Progenitor cell of endocrine pancreas (in vitro differentiated cells): ENCODE measurements at regions not wholly inside any gene's neighbourhood (a gene's known extent, or its start where the extent isn't known, plus 50 kb on each side); places are given as distances from the start of the nearest gene placed in this dataset.

Experiments
- DNase-seq: peaks from one replicate; pipeline ENCODE4 v3.0.0; 2021; ENCODE audit warnings: low spot score; ENCODE audit not compliant: unreplicated experiment
- H3K27ac Mint-ChIP-seq: 2 replicates; pipeline ENCODE4 v1.8.0; 2021; ENCODE audit warnings: mild to moderate bottlenecking, moderate library complexity, mixed read lengths
- H3K27me3 Mint-ChIP-seq: 2 replicates; pipeline ENCODE4 v1.8.0; 2021; ENCODE audit warnings: mixed read lengths
- H3K36me3 Mint-ChIP-seq: 2 replicates; pipeline ENCODE4 v1.8.0; 2022; ENCODE audit warnings: mixed read lengths; ENCODE audit not compliant: insufficient read depth
- H3K4me1 Mint-ChIP-seq: 2 replicates; pipeline ENCODE4 v1.8.0; 2021; ENCODE audit warnings: low read depth, mixed read lengths
- H3K4me3 Mint-ChIP-seq: 2 replicates; pipeline ENCODE4 v1.8.0; 2021; ENCODE audit warnings: low read depth, mild to moderate bottlenecking, moderate library complexity, mixed read lengths
- H3K9me3 Mint-ChIP-seq: 2 replicates; pipeline ENCODE4 v1.8.0; 2021; ENCODE audit warnings: low read depth, mixed read lengths
- TF ChIP-seq, protein P1 (sequence below): fragments of 200-600 bp; sonication (generic); IDR thresholded peaks from one replicate; pipeline ENCODE4 v1.5.0; 2021; ENCODE audit warnings: antibody characterized with exemption, mild to moderate bottlenecking; ENCODE audit not compliant: unreplicated experiment

DNA sequence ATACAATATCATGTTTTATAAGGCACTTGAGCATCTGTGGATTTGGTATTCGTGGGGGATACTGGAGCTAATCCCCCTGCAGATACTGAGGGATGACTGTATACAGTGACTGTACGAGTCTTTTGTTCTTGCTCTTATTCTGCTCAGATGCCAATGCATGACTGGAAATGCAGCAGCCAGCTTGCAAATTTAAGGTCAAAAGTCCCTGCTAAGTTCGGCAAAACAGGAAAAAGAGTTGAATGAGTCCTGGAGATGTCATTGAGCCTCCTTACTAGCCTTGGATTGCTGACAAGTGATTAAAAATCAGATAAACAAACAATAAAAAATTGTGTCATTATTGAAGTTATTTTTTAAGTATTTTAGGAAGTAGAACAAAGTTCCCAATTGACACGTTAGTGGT is 599.3 kb upstream of the IMPG1 start:
- Mint-ChIP-seq H3K36me3 (no peaks in the 10 kb centered on the region), H3K4me3 (no peak overlapping the region), H3K27ac (no peak overlapping the region), H3K9me3 (no peaks in the 10 kb centered on the region), H3K27me3 (no peaks in the 10 kb centered on the region), H3K4me1 (peaks cover 5% of the 10 kb centered on the region)
- TF ChIP-seq, protein P1, sequence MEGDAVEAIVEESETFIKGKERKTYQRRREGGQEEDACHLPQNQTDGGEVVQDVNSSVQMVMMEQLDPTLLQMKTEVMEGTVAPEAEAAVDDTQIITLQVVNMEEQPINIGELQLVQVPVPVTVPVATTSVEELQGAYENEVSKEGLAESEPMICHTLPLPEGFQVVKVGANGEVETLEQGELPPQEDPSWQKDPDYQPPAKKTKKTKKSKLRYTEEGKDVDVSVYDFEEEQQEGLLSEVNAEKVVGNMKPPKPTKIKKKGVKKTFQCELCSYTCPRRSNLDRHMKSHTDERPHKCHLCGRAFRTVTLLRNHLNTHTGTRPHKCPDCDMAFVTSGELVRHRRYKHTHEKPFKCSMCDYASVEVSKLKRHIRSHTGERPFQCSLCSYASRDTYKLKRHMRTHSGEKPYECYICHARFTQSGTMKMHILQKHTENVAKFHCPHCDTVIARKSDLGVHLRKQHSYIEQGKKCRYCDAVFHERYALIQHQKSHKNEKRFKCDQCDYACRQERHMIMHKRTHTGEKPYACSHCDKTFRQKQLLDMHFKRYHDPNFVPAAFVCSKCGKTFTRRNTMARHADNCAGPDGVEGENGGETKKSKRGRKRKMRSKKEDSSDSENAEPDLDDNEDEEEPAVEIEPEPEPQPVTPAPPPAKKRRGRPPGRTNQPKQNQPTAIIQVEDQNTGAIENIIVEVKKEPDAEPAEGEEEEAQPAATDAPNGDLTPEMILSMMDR = no peak
- no peak for DNase-seq

DNA sequence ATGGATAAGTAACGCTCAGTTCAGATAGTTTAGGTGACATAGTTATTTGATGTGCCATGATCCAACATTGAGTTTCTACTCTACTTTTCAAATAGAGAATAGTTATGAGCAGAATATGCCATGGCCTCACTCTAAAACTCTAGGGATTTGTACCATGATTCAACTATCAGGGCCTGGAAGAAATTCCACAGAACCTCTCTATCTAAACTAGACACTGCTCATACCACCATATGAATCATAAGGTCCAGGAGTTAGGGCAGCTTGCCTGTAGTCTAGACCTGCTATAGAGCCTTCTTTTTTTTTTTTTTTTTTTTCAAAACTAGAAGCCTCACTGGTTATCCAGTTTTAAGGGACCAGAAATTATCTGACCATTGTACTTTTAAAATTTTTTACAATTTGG is 571.8 kb upstream of the IMPG1 start:
- no peaks in the 10 kb centered on the region for H3K4me1 Mint-ChIP-seq
- peaks cover 3% of the 10 kb centered on the region for H3K9me3 Mint-ChIP-seq
- no peak for DNase-seq
- TF ChIP-seq, protein P1 = no peak
- H3K27ac Mint-ChIP-seq = no peak overlapping the region
- no peaks in the 10 kb centered on the region for H3K36me3 Mint-ChIP-seq
- H3K27me3 Mint-ChIP-seq = no peaks in the 10 kb centered on the region
- H3K4me3 Mint-ChIP-seq = no peak overlapping the region

DNA sequence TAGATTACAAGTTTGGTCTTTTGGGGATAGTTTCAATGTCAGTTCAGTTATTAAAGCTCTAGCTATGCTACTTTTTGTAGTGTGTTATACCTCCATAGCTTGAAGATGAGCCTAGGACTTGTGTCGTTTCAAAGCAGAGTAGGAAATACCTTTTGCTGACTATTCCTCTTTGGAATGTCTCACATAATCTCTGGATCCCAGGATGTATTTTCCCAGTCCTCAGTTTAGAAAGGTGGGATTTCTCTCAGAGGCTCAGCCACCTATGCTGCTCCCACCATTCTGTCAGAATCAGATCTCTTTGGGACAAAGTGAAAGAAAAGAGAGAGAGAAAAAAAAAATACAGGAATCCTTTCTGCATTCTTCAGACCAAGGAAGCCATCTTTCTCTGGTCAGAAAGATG is 567.5 kb upstream of the IMPG1 start:
- Mint-ChIP-seq H3K27ac (no peak overlapping the region), H3K27me3 (no peaks in the 10 kb centered on the region), H3K36me3 (no peaks in the 10 kb centered on the region), H3K4me3 (no peak overlapping the region), H3K4me1 (no peaks in the 10 kb centered on the region), H3K9me3 (peaks cover 3% of the 10 kb centered on the region)
- DNase-seq = no peak
- TF ChIP-seq, protein P1 = no peak

DNA sequence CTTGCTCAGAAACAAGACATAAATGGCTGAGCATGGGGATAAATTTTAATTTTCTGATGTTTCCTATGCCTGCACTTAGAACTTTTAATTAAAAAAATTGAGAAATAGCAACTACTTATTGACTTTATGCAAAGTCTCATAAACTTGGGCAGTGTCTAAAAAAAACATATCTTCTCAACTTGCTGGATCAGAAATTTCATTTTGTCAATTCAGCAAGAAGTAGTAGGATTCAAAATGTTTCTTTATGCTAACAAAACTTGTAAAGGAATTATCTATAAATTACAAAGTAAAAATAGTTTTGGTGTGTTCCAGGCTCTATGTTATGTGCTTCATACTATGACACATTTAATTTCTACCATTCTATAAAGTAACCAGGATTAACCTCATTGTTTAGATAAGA is 562.2 kb upstream of the IMPG1 start:
- TF ChIP-seq, protein P1 = no peak
- Mint-ChIP-seq H3K27ac (no peak overlapping the region), H3K4me1 (no peaks in the 10 kb centered on the region), H3K36me3 (no peaks in the 10 kb centered on the region), H3K27me3 (no peaks in the 10 kb centered on the region), H3K4me3 (no peak overlapping the region), H3K9me3 (no peaks in the 10 kb centered on the region)
- DNase-seq = no peak

DNA sequence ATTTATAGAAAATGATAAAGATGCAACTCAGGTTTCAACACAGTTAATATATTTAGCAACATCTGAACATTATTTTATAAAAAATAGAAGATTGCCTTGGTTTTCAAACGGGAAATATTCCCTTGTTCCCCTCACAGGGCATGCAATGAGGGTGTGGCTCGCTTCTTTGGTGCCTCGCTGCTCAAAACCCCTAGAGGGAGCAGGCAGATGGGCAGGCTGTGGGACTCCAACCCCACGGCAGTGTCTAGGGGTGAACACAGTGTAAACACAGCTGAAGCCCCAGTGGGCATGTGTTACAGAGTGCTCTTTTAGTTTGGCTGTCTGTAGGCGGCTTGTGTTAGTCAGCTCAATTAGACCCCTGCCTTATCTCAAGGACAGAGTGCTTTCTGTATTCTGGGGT is 560.8 kb upstream of the IMPG1 start:
- Mint-ChIP-seq H3K36me3 (no peaks in the 10 kb centered on the region), H3K4me1 (no peaks in the 10 kb centered on the region), H3K9me3 (peaks cover 5% of the 10 kb centered on the region), H3K27ac (no peak overlapping the region), H3K4me3 (no peak overlapping the region), H3K27me3 (no peaks in the 10 kb centered on the region)
- no peak for DNase-seq
- TF ChIP-seq, protein P1 = peak; percentile 17

DNA sequence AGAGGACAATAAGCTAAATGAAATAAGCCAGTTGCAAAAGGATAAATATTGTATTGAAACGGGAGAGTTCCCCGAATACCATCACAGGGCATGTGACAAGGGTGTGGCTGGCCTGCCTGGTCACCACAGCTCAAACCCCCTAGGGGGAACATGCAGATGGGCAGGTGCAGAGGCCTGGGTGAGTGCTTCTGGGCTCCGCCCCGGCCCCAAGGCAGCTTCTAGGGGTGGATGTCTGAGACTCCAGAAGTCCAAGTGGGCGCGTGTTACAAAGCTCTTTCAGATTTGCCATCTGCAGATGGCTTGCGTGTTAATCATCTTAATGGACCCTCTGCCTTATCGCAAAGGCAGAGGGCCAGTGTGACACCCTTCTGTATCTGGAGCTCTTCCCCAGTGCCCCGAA is 559.2 kb upstream of the IMPG1 start:
- TF ChIP-seq, protein P1 = no peak
- Mint-ChIP-seq H3K9me3 (peaks cover 10% of the 10 kb centered on the region), H3K27me3 (no peaks in the 10 kb centered on the region), H3K36me3 (no peaks in the 10 kb centered on the region), H3K4me1 (no peaks in the 10 kb centered on the region), H3K27ac (no peak overlapping the region), H3K4me3 (no peak overlapping the region)
- no peak for DNase-seq
